ENCODE measurements at regions not wholly inside any gene's neighbourhood (a gene's known extent, or its start where the extent isn't known, plus 50 kb on each side); places are given as distances from the start of the nearest gene placed in this dataset.
"Not testable (repeated sequence)": the region's sequence is repeated elsewhere in the genome, so short reads cannot be mapped to it uniquely, and the experiment has no call there.

DNA sequence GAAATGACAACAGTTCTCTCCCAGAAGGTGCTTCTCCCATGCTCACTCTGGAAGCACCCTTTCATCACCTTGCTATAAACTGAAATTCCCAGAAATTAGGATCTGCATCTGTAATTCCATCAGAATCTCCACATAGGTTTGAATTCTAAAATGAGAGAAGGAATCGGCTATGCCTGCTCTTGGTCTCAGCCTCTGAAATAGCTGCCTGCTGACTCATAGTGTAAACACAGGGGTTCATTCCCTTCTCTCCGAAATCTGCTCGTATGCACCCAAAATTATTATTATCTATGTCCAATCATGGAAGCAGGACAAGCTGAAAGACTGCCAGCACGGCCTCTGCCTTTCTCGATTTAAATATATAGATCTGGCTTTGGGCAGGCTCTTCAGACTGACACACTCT lies 74.6 kb upstream of the TAB2 start:
- TF ChIP-seq, protein P1, sequence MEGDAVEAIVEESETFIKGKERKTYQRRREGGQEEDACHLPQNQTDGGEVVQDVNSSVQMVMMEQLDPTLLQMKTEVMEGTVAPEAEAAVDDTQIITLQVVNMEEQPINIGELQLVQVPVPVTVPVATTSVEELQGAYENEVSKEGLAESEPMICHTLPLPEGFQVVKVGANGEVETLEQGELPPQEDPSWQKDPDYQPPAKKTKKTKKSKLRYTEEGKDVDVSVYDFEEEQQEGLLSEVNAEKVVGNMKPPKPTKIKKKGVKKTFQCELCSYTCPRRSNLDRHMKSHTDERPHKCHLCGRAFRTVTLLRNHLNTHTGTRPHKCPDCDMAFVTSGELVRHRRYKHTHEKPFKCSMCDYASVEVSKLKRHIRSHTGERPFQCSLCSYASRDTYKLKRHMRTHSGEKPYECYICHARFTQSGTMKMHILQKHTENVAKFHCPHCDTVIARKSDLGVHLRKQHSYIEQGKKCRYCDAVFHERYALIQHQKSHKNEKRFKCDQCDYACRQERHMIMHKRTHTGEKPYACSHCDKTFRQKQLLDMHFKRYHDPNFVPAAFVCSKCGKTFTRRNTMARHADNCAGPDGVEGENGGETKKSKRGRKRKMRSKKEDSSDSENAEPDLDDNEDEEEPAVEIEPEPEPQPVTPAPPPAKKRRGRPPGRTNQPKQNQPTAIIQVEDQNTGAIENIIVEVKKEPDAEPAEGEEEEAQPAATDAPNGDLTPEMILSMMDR (conservative IDR thresholded peaks at IDR 0.05; ENCODE audit: low read length), result no peak
- H3K4me3 ChIP-seq (ENCODE audit: low read length), result no peak overlapping the region
- no peak for DNase-seq (ENCODE audit: low read depth)

DNA sequence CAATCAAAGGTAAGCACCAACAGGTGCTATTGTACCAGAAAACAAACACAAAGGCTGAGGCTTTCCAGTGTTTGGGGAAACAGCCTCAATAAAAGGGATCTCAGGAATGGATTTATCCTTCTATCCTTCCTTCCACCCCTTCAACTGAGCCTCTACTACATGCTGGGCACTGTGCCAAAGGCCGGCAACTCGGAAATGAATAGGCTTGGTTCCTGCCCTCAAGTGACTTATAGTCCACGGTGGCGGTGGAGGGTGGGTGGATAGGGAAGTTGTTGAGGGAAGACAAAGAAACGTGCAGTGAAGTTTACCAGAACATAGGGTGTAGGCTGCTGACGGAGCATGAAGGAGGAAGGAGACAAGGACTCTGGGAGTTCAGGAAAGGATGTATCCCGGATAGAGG lies 73.4 kb upstream of the TAB2 start:
- TF ChIP-seq, protein P1 (conservative IDR thresholded peaks at IDR 0.05; ENCODE audit: low read length), result no peak
- DNase-seq (ENCODE audit: low read depth), result no peak
- no peak overlapping the region for H3K4me3 ChIP-seq (ENCODE audit: low read length)

DNA sequence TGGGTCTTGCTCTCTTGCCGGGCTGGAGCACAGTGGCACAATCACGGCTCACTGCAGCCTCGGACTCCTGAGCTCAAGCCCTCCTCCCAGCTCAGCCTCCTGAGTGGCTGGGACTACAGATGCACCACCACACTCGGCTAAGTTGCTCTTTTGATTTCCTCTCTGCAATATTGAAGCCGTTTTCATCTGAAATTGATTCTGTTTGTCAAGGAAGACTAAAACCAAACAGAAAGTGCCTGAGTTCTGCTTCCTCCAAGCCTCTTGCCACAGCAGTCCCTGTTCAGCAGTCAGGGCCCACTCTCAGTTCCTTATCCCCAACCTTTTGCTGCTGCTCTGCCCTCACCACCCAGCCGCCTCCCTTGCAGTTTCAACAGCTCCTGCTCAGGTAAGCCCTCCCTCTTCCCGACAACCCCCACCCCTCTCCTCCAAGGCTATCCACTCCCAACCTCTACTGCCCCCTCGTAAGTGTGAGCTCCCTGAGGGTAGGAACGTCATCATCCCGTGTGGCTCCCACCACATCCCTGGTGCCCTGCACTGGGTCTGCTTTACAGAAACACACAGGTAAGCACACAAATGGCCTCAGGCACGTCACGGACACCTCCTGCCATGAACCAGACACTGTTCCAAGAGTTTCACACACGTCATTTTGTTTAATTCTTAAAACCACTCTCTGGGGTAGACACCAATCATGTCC lies 70.7 kb upstream of the TAB2 start:
- TF ChIP-seq, protein P1 (conservative IDR thresholded peaks at IDR 0.05; ENCODE audit: low read length), result no peak
- no peak for DNase-seq (ENCODE audit: low read depth)
- H3K4me3 ChIP-seq (ENCODE audit: low read length), result no peak overlapping the region

DNA sequence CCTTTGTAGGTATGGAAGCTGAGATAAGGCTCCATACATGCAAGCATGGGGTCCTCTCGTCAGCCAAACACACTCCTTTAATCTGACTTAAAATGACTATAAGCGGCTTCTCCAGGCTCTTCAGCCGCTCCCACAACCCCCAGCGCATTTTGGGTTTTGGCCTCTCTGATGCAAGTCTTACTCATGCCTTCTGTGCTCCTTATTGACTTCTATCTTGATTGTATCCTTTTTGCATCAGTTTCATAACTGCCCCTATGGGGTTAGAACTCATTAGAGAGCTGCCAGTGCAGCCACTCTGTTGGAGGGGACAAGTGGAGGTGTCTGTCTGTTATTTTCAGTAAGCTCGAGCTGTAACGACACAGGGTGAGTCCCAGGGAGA lies 70.1 kb upstream of the TAB2 start:
- no peak overlapping the region for H3K4me3 ChIP-seq (ENCODE audit: low read length)
- TF ChIP-seq, protein P1 (conservative IDR thresholded peaks at IDR 0.05; ENCODE audit: low read length), result no peak
- DNase-seq (ENCODE audit: low read depth), result no peak

DNA sequence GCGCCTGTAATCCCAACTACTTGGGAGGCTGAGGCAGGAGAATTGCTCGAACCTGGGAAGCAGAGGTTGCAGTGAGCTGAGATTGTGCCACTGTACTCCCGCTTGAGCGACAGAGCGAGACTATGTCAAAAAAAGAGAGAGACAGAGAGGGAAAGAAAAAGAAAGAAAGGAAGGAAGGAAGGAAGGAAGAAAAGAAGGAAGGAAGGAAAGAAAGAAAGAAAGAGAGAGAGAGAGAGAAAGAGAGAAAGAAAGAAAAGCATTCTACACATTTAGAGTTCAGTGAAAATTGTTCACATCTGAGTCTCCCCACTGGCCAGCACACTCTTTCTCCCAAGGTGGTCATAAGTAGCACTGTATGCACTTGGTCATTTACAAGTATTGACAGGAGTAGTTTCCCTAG lies 69.2 kb upstream of the TAB2 start:
- DNase-seq (ENCODE audit: low read depth); H3K4me3 ChIP-seq (ENCODE audit: low read length): not testable (repeated sequence)

DNA sequence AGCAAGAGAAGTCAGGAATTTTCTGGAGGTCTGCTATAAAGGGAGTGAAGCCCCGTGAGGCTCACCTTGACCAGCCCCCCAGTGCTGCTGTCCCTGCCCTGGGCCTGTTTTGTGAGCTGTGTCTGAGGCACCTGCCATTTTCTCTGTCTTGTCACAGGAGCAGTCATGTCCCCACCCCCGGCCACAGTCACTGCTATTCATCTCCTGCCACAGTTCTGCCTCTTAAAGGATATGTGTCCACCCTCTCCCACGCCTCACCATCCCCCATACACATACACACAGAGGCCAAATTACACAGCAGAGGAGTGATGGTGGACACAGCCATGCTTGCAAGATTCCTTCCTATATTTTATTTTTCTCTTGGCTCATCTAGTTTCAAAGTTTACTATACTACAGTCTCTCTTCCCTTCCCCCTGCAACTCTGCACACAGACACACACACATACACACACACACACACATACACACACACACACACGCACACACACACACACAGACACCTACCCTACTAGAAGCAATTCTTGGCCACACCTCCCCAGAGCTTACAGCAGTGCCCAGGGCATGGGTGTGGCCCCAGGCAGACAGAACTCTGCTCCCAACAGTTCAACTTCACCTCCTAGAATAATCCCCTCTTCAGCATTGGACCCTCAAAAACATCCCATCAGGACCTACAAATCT lies 68.7 kb upstream of the TAB2 start:
- no peak for DNase-seq (ENCODE audit: low read depth)
- TF ChIP-seq, protein P1 (conservative IDR thresholded peaks at IDR 0.05; ENCODE audit: low read length), result no peak
- no peak overlapping the region for H3K4me3 ChIP-seq (ENCODE audit: low read length)

DNA sequence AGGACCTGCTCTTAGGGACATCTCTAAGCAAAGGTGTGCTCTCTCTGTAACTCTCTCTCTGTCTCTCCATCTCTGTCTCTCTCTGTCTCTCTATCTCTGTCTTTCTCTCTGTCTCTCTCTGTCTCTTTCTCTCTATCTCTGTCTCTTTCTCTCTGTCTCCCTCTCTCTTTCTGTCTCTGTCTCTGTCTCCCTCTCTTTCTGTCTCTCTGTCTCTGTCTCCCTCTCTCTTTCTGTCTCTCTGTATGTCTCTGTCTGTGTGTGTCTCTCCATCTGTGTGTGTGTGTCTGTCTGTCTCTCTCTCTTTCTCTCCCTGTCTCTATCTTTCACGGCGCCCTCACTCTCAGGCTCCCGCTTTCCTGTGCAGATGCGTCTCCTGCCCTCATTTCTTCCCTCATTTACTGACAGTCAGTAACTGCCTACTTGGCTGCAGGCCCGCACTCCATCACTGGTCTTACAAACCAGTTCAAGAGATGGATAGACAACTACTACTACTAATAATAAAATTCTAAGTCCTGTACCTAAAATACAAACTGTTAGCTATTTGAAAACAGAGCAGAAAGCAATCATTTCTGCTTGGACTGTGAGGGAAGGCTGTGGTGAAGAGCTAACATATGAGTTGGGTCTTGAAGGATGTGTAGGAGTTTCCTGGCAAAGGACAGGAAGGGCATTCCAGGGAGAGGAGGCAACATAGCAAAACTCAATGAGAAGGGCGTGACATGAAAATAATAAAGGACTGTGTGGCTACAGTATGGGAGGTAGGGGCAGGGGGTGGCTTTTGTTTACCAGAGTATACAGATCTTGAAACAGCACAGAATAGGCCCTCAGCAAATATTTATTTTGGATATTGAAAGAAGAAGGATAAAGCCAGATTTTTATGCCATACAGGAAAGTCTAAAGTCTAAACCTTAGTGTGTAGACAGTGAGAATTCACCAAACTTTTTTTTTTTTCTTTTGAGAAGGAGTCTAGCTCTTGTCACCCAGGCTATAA lies 67.8 kb upstream of the TAB2 start:
- TF ChIP-seq, protein P1 (conservative IDR thresholded peaks at IDR 0.05; ENCODE audit: low read length), result no peak
- no peak overlapping the region for H3K4me3 ChIP-seq (ENCODE audit: low read length)
- no peak for DNase-seq (ENCODE audit: low read depth)

All from AG10803 (cell line).